GM12878 (cell line): ENCODE measurements at regions not wholly inside any gene's neighbourhood (a gene's known extent, or its start where the extent isn't known, plus 50 kb on each side); places are given as distances from the start of the nearest gene placed in this dataset.

ENCODE experiments used
- CREB1 ChIP-seq: IDR thresholded peaks from 2 replicates; pipeline ENCODE4 v1.6.1; 2012; ENCODE audit warnings: low read depth, mild to moderate bottlenecking, inconsistent platforms
- HDAC2 ChIP-seq: fragments of 200-600 bp; sonication (generic); IDR thresholded peaks from 2 replicates; pipeline ENCODE4 v1.6.1; 2017
- POLR2A ChIP-seq: IDR thresholded peaks from 2 replicates; pipeline ENCODE4 v1.6.1; 2011; ENCODE audit warnings: low read depth, mild to moderate bottlenecking, low read length
- POLR2AphosphoS5 ChIP-seq: IDR thresholded peaks from 2 replicates; pipeline ENCODE4 v1.6.1; 2011; ENCODE audit warnings: mild to moderate bottlenecking, low read length, inconsistent platforms
- RAD21 ChIP-seq: IDR thresholded peaks from 2 replicates; pipeline ENCODE4 v1.6.1; 2011; ENCODE audit warnings: mild to moderate bottlenecking, low read depth, low read length, moderate library complexity; ENCODE audit not compliant: insufficient read depth
- RFX5 ChIP-seq: IDR thresholded peaks from 2 replicates; pipeline ENCODE4 v1.6.1; 2011; ENCODE audit warnings: low read depth, low read length, improper control_type of control experiment
- SIX5 ChIP-seq: IDR thresholded peaks from 2 replicates; pipeline ENCODE4 v1.6.1; 2011; ENCODE audit warnings: mild to moderate bottlenecking, low read depth, low read length, moderate library complexity; ENCODE audit not compliant: severe bottlenecking
- SMC3 ChIP-seq: IDR thresholded peaks from 2 replicates; pipeline ENCODE4 v1.6.1; 2011; ENCODE audit warnings: low read length, improper control_type of control experiment, borderline replicate concordance
- ZNF274 ChIP-seq: IDR thresholded peaks from one replicate; pipeline ENCODE4 v1.8.0; 2011; ENCODE audit not compliant: insufficient read length, insufficient read depth
- TF ChIP-seq, protein P1 (sequence below): fragments of 450-650 bp; IDR thresholded peaks from 2 replicates; pipeline ENCODE4 v1.6.1; 2016; ENCODE audit warnings: mild to moderate bottlenecking
- TF ChIP-seq, protein P2 (sequence below), 3 experiments: IDR thresholded peaks in 2 of 3; conservative IDR thresholded peaks in 1 of 3; 2 replicates each; pipeline ENCODE4 v1.5.1; 2011; ENCODE audit warnings: low read depth in 3 of 3, low read length in 3 of 3, mild to moderate bottlenecking in 3 of 3, control low read depth in 2 of 3, moderate library complexity in 2 of 3, inconsistent platforms in 1 of 3, mixed read lengths in 1 of 3; ENCODE audit not compliant: control insufficient read depth in 2 of 3, insufficient read depth in 1 of 3; ENCODE audit errors: extremely low read depth in 1 of 3
- TF ChIP-seq, protein P3 (sequence below): fragments of 450-650 bp; IDR thresholded peaks from 2 replicates; pipeline ENCODE4 v1.6.1; 2017; ENCODE audit warnings: antibody characterized with exemption, mild to moderate bottlenecking, moderate library complexity
- TF ChIP-seq, protein P4 (sequence below): IDR thresholded peaks from 2 replicates; pipeline ENCODE4 v1.6.1; 2012; ENCODE audit warnings: low read depth, low read length, improper control_type of control experiment
- TF ChIP-seq, protein P5 (sequence below): fragments of 450-650 bp; IDR thresholded peaks from 2 replicates; pipeline ENCODE4 v1.6.1; 2017; ENCODE audit warnings: mild to moderate bottlenecking

DNA sequence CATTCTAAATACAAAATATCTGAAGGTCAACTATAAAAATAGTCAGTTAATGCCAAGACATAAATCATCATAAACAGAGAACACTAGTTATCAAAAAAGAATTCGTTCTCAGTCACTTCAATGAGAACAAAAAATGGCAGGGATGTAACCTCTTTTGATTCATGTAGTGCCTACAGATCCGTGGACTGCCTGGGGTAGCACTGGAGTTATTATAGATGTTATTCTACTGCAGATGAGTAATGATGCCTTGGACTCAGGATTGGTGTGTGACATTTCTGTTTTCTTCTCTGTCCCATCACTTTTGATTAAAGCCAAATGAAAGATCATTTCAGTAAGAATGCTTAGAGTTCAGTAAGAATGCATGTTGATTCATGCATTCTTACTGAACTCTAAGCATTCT is 440.4 kb downstream of the FAM133A start:
- TF ChIP-seq, protein P1, sequence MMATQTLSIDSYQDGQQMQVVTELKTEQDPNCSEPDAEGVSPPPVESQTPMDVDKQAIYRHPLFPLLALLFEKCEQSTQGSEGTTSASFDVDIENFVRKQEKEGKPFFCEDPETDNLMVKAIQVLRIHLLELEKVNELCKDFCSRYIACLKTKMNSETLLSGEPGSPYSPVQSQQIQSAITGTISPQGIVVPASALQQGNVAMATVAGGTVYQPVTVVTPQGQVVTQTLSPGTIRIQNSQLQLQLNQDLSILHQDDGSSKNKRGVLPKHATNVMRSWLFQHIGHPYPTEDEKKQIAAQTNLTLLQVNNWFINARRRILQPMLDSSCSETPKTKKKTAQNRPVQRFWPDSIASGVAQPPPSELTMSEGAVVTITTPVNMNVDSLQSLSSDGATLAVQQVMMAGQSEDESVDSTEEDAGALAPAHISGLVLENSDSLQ = no peak
- TF ChIP-seq CREB1 (no peak), HDAC2 (no peak), ZNF274 (no peak), POLR2AphosphoS5 (no peak), SIX5 (no peak), POLR2A (no peak), RAD21 (no peak), RFX5 (no peak), SMC3 (no peak)
- TF ChIP-seq, protein P2, sequence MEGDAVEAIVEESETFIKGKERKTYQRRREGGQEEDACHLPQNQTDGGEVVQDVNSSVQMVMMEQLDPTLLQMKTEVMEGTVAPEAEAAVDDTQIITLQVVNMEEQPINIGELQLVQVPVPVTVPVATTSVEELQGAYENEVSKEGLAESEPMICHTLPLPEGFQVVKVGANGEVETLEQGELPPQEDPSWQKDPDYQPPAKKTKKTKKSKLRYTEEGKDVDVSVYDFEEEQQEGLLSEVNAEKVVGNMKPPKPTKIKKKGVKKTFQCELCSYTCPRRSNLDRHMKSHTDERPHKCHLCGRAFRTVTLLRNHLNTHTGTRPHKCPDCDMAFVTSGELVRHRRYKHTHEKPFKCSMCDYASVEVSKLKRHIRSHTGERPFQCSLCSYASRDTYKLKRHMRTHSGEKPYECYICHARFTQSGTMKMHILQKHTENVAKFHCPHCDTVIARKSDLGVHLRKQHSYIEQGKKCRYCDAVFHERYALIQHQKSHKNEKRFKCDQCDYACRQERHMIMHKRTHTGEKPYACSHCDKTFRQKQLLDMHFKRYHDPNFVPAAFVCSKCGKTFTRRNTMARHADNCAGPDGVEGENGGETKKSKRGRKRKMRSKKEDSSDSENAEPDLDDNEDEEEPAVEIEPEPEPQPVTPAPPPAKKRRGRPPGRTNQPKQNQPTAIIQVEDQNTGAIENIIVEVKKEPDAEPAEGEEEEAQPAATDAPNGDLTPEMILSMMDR (IDR thresholded peaks at IDR 0.05 in 2 of 3, conservative IDR thresholded peaks at IDR 0.05 in 1 of 3; ENCODE audit: control insufficient read depth in 2 of 3, extremely low read depth in 1 of 3, insufficient read depth in 1 of 3, low read depth in 3 of 3, low read length in 3 of 3) = no peak
- TF ChIP-seq, protein P3, sequence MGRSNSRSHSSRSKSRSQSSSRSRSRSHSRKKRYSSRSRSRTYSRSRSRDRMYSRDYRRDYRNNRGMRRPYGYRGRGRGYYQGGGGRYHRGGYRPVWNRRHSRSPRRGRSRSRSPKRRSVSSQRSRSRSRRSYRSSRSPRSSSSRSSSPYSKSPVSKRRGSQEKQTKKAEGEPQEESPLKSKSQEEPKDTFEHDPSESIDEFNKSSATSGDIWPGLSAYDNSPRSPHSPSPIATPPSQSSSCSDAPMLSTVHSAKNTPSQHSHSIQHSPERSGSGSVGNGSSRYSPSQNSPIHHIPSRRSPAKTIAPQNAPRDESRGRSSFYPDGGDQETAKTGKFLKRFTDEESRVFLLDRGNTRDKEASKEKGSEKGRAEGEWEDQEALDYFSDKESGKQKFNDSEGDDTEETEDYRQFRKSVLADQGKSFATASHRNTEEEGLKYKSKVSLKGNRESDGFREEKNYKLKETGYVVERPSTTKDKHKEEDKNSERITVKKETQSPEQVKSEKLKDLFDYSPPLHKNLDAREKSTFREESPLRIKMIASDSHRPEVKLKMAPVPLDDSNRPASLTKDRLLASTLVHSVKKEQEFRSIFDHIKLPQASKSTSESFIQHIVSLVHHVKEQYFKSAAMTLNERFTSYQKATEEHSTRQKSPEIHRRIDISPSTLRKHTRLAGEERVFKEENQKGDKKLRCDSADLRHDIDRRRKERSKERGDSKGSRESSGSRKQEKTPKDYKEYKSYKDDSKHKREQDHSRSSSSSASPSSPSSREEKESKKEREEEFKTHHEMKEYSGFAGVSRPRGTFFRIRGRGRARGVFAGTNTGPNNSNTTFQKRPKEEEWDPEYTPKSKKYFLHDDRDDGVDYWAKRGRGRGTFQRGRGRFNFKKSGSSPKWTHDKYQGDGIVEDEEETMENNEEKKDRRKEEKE = no peak
- TF ChIP-seq, protein P4, sequence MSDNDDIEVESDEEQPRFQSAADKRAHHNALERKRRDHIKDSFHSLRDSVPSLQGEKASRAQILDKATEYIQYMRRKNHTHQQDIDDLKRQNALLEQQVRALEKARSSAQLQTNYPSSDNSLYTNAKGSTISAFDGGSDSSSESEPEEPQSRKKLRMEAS = no peak
- TF ChIP-seq, protein P5, sequence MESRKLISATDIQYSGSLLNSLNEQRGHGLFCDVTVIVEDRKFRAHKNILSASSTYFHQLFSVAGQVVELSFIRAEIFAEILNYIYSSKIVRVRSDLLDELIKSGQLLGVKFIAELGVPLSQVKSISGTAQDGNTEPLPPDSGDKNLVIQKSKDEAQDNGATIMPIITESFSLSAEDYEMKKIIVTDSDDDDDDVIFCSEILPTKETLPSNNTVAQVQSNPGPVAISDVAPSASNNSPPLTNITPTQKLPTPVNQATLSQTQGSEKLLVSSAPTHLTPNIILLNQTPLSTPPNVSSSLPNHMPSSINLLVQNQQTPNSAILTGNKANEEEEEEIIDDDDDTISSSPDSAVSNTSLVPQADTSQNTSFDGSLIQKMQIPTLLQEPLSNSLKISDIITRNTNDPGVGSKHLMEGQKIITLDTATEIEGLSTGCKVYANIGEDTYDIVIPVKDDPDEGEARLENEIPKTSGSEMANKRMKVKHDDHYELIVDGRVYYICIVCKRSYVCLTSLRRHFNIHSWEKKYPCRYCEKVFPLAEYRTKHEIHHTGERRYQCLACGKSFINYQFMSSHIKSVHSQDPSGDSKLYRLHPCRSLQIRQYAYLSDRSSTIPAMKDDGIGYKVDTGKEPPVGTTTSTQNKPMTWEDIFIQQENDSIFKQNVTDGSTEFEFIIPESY = no peak
